Neuron (in vitro differentiated cells): ENCODE measurements at regions not wholly inside any gene's neighbourhood (a gene's known extent, or its start where the extent isn't known, plus 50 kb on each side); places are given as distances from the start of the nearest gene placed in this dataset.
"Not testable (repeated sequence)": the region's sequence is repeated elsewhere in the genome, so short reads cannot be mapped to it uniquely, and the experiment has no call there.

ENCODE experiments used
- H2AFZ ChIP-seq: one replicate; pipeline ENCODE4 v1.6.1; 2013; ENCODE audit warnings: low read depth, mild to moderate bottlenecking, inconsistent platforms, low read length, moderate library complexity
- H3K27me3 ChIP-seq: one replicate; pipeline ENCODE4 v1.6.1; 2013; ENCODE audit warnings: low read length; ENCODE audit not compliant: insufficient read depth
- H3K36me3 ChIP-seq: one replicate; pipeline ENCODE4 v1.6.1; 2013; ENCODE audit warnings: low read length; ENCODE audit not compliant: insufficient read depth
- H3K4me1 ChIP-seq: one replicate; pipeline ENCODE4 v1.6.1; 2013; ENCODE audit warnings: low read length; ENCODE audit not compliant: insufficient read depth
- H3K4me3 ChIP-seq: 2 replicates; pipeline ENCODE4 v1.5.1; 2013; ENCODE audit warnings: mild to moderate bottlenecking, low read length, moderate library complexity
- H3K9me3 ChIP-seq: one replicate; pipeline ENCODE4 v1.6.1; 2013; ENCODE audit warnings: low read length

DNA sequence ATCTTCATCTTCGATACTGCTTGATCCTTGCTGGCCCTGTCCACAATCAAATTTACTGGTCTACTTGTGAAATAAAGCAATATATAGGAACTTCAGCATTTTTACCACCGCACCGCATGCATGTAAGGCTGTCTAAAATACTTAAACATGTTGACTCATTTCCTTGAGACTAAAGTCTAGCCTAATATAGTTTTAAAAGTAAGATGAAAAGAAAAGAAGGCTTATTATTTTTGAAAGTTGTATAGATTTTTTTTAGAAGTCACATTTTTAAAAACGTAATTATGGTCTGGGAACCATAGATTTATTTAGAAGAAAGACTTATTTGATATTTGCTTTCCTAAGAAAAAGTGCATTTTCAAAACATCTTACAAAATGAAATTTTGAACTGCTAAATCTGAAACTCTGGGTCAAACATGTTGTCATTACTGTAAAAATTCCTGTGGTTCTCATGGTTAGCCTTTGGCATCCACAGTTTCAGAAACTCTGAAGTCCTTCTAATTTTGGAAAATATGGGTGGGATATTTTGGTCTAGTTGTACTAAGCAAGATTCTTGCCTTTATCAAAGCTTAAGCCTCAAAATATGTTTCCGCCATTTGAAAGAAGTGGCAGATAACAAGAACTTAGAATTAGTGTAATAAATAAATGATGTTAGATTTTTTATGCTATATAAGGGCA lies 423.5 kb upstream of the CTSO start:
- H2AFZ ChIP-seq, result no peak overlapping the region
- no peaks in the 10 kb centered on the region for H3K27me3 ChIP-seq

DNA sequence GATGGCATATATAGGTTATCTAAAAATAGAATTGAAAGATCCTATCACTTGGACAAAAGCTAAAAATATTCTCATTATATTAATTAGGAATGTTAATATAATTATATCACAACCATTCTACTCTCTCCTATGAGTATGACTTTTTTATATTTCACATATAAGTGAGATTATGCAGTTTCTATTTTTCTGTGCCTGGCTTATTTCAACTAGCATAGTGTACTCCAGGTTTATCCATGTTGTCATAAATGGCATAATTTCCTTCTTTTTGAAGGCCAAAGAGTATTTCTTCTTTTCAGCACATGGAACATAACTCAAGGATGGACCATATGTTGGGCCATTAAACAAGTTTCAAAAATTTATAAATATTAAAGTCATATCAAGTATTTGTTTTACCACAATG lies 421.2 kb upstream of the CTSO start:
- Histone ChIP-seq H3K9me3 (no peaks in the 10 kb centered on the region), H2AFZ (no peak overlapping the region), H3K4me1 (peaks cover 5% of the 10 kb centered on the region), H3K27me3 (no peaks in the 10 kb centered on the region), H3K36me3 (no peaks in the 10 kb centered on the region), H3K4me3 (no peak overlapping the region)

More for the DNA sequence above, 423.5 kb upstream of the CTSO start:
- H3K9me3 ChIP-seq, result no peaks in the 10 kb centered on the region
- peaks cover 5% of the 10 kb centered on the region for H3K4me1 ChIP-seq
- no peak overlapping the region for H3K4me3 ChIP-seq
- H3K36me3 ChIP-seq, result no peaks in the 10 kb centered on the region

- no peaks in the 10 kb centered on the region for H3K27me3 ChIP-seq
- H2AFZ ChIP-seq, result no peak overlapping the region
- no peak overlapping the region for H3K4me3 ChIP-seq
- peaks cover 5% of the 10 kb centered on the region for H3K4me1 ChIP-seq
- H3K36me3 ChIP-seq, result no peaks in the 10 kb centered on the region
- H3K9me3 ChIP-seq, result no peaks in the 10 kb centered on the region
These were observed 420.4 kb upstream of the CTSO start for GRCh38 chr4:156374069-156374468.

DNA sequence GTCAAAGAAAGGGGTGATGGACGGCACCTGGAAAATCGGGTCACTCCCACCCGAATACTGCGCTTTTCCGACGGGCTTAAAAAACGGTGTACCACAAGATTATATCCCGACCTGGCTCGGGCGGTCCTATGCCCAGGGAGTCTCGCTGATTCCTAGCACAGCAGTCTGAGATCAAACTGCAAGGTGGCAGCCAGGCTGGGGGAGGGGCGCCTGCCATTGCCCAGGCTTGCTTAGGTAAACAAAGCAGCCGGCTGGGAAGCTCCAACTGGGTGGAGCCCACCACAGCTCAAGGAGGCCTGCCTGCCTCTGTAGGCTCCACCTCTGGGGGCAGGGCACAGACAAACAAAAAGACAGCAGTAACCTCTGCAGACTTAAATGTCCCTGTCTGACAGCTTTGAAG lies 413.8 kb upstream of the CTSO start:
- H3K4me3 ChIP-seq, H3K36me3 ChIP-seq, H3K27me3 ChIP-seq, H3K9me3 ChIP-seq, H2AFZ ChIP-seq, H3K4me1 ChIP-seq: not testable (repeated sequence)

GRCh38 chr4:156362581-156362980 lies 408.9 kb upstream of the CTSO start:
- Histone ChIP-seq H3K36me3 (no peaks in the 10 kb centered on the region), H2AFZ (no peak overlapping the region), H3K4me1 (peaks cover 4% of the 10 kb centered on the region), H3K4me3 (no peak overlapping the region), H3K27me3 (no peaks in the 10 kb centered on the region), H3K9me3 (no peaks in the 10 kb centered on the region)

- Histone ChIP-seq H3K27me3 (no peaks in the 10 kb centered on the region), H2AFZ (no peak overlapping the region), H3K4me3 (no peak overlapping the region), H3K36me3 (no peaks in the 10 kb centered on the region), H3K9me3 (no peaks in the 10 kb centered on the region), H3K4me1 (no peaks in the 10 kb centered on the region)
These were observed 393.9 kb upstream of the CTSO start for GRCh38 chr4:156347412-156348075.

GRCh38 chr4:156346959-156347385 lies 393.3 kb upstream of the CTSO start:
- H3K4me1 ChIP-seq, result no peaks in the 10 kb centered on the region
- no peaks in the 10 kb centered on the region for H3K27me3 ChIP-seq
- H3K4me3 ChIP-seq, result no peak overlapping the region
- H3K9me3 ChIP-seq, result no peaks in the 10 kb centered on the region
- no peaks in the 10 kb centered on the region for H3K36me3 ChIP-seq
- no peak overlapping the region for H2AFZ ChIP-seq

- no peaks in the 10 kb centered on the region for H3K4me1 ChIP-seq
- H3K4me3 ChIP-seq, result no peak overlapping the region
- H3K36me3 ChIP-seq, result no peaks in the 10 kb centered on the region
- no peaks in the 10 kb centered on the region for H3K9me3 ChIP-seq
- H3K27me3 ChIP-seq, result no peaks in the 10 kb centered on the region
- H2AFZ ChIP-seq, result no peak overlapping the region
These were observed 390.7 kb upstream of the CTSO start for GRCh38 chr4:156344397-156344796.

GRCh38 chr4:156336511-156336910 lies 382.8 kb upstream of the CTSO start:
- Histone ChIP-seq H3K4me3 (no peak overlapping the region), H3K27me3 (no peaks in the 10 kb centered on the region), H2AFZ (no peak overlapping the region), H3K4me1 (no peaks in the 10 kb centered on the region), H3K9me3 (no peaks in the 10 kb centered on the region), H3K36me3 (no peaks in the 10 kb centered on the region)

DNA sequence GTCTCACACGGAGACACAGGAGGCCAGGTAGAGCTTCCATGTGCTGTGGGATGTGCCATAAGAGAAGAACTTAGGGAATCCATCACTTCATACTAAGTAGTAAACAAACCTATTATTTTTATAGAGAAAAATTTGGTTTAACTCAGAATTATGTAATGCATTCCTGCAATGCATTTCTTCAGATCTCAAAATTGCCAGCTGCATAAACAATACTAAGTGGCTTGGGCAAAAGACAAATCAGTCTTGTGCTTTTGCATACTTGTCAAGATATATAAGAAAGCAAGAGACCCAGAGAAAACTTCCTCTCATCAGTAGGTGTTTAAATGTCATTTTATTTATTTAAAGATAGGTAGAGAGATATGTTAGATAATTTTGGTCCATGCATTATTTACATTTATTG lies 382.1 kb upstream of the CTSO start:
- Histone ChIP-seq H3K4me3 (no peak overlapping the region), H3K4me1 (no peaks in the 10 kb centered on the region), H2AFZ (no peak overlapping the region), H3K36me3 (no peaks in the 10 kb centered on the region), H3K27me3 (no peaks in the 10 kb centered on the region), H3K9me3 (no peaks in the 10 kb centered on the region)

DNA sequence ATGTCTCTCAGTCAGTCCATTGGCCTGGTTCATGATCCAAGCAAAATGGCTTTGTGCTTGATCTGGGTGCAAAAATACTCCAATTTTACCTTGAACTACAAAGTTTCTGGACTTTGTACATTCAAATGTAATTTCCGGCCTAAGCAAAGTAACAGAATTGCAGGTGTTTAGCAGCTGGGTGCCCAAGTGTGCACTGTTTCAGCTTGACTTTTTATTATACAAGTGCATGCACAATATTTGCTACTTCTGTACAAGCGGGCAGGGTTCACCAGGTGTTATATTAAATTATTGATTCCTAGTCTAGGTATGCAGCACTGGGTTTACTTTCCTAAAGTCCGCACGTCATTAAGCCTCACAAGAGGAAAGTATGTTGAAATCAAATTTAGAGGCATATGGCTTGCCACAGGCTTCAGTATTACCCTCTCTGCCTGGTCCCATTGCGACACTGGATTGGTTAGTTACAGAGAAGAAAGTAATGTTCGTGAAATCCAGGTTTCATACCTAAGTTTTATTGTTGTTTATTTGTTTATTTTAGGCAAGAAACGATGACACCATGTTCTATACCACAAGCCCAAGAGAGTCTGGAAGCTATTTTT lies 376.9 kb upstream of the CTSO start:
- Histone ChIP-seq H3K4me1 (no peaks in the 10 kb centered on the region), H2AFZ (no peak overlapping the region), H3K4me3 (no peak overlapping the region), H3K27me3 (no peaks in the 10 kb centered on the region), H3K36me3 (no peaks in the 10 kb centered on the region), H3K9me3 (no peaks in the 10 kb centered on the region)

DNA sequence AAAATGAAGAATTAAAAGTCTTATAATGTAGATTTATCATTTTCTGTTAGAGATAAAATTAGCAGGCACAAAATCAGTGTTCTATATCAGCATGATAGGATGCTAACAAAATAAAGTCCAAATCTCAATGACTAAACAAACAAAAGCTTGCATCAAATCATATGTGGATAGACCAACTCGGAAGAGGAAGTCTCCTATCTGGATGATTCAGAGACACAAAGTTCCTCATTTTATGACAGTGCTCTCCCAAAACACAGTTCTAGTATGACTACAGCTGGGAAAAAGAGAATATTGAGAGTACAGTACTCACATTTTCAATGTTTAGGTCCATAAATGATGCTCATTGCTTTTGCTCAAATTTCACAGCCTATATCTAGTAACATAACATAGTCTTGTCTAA lies 376.1 kb upstream of the CTSO start:
- H3K27me3 ChIP-seq, result no peaks in the 10 kb centered on the region
- no peaks in the 10 kb centered on the region for H3K36me3 ChIP-seq
- H2AFZ ChIP-seq, result no peak overlapping the region
- no peak overlapping the region for H3K4me3 ChIP-seq
- H3K4me1 ChIP-seq, result no peaks in the 10 kb centered on the region
- H3K9me3 ChIP-seq, result no peaks in the 10 kb centered on the region

DNA sequence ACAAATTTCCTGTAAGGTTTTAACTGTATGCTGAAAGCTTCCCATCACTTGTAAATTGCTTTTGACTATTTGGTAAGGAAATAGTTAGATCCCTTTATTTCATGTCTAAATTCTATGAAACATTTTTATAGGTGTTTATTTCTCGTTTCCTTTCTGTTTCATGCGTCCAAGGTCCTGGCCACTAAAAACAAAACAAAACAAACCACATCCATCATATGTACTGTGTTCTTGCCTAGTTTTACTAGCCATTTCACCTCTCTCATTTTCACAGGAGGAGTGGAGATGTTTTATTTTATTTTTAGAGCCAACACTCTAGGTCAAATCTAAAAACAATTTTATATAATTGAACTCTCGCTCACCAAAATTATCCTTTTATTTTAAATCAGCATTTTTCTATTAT lies 375.2 kb upstream of the CTSO start:
- H3K9me3 ChIP-seq, result no peaks in the 10 kb centered on the region
- H3K4me1 ChIP-seq, result no peaks in the 10 kb centered on the region
- H3K4me3 ChIP-seq, result no peak overlapping the region
- no peaks in the 10 kb centered on the region for H3K36me3 ChIP-seq
- H2AFZ ChIP-seq, result no peak overlapping the region
- no peaks in the 10 kb centered on the region for H3K27me3 ChIP-seq
